NOMO-1 treated with DMSO at 0.1 percent for 48 hours (cell line): ENCODE measurements at regions not wholly inside any gene's neighbourhood (a gene's known extent, or its start where the extent isn't known, plus 50 kb on each side); places are given as distances from the start of the nearest gene placed in this dataset.

ENCODE experiments used
- DNase-seq: peaks from one replicate; lab custom pipeline; 2025; ENCODE audit not compliant: unreplicated experiment; lab: John Stamatoyannopoulos, UW

- no peak for DNase-seq
These were observed 231.6 kb upstream of the TAS2R1 start for GRCh38 chr5:9861666-9862256.

- DNase-seq: no peak
These were observed 229.7 kb upstream of the TAS2R1 start for GRCh38 chr5:9859808-9860207.

GRCh38 chr5:9858043-9858442, 227.9 kb upstream of the TAS2R1 start:
- DNase-seq: no peak

DNA sequence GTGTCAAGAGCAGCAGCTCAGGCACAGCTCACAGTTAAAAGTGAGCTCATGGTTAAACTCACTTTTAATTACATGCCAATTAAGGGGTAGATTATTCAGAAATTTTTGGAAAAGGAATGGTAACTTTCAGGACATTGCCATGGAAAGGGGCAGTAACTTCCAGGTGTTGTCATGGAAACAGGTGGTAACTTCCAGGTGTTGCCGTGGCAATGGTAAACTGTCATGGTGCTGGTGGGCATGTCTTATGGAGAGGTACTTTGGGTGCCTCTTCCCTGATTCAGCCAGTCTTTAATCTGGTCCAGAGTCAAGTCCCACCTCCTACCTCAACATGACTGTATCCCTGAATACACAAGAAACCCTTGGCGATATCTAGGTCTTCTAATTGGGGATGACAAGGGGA, 223.2 kb upstream of the TAS2R1 start:
- DNase-seq: no peak

DNA sequence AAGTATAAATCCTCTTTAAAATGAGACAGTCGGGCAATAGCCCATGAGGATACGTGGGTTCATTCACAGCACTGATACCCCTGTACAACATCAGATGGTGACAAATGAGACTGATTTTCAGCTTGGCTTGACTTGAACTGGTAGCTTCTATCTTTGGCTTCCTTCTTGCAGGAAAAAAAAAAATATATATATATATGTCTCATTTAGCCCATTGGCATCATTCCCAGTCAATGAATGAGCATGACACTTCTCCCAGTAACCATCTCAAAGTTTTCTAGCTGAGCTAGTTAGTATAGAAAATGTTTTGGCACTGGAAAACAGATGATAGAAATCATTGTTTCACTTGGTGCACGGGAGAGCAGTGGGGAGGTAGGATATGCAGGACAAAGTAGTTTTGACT, 222.5 kb upstream of the TAS2R1 start:
- no peak for DNase-seq

GRCh38 chr5:9851458-9851857, 221.3 kb upstream of the TAS2R1 start:
- no peak for DNase-seq

- no peak for DNase-seq
These were observed 220.3 kb upstream of the TAS2R1 start for GRCh38 chr5:9850456-9850855.

- DNase-seq: no peak
These were observed 217.5 kb upstream of the TAS2R1 start for GRCh38 chr5:9847631-9848030.

GRCh38 chr5:9845185-9845584, 215.0 kb upstream of the TAS2R1 start:
- no peak for DNase-seq

- no peak for DNase-seq
These were observed 211.5 kb upstream of the TAS2R1 start for GRCh38 chr5:9841516-9842170.

- no peak for DNase-seq
These were observed 208.8 kb upstream of the TAS2R1 start for GRCh38 chr5:9838916-9839315.

- no peak for DNase-seq
These were observed 205.0 kb upstream of the TAS2R1 start for GRCh38 chr5:9834871-9835770.

GRCh38 chr5:9833871-9834270, 203.7 kb upstream of the TAS2R1 start:
- no peak for DNase-seq

GRCh38 chr5:9832921-9833320, 202.8 kb upstream of the TAS2R1 start:
- no peak for DNase-seq

DNA sequence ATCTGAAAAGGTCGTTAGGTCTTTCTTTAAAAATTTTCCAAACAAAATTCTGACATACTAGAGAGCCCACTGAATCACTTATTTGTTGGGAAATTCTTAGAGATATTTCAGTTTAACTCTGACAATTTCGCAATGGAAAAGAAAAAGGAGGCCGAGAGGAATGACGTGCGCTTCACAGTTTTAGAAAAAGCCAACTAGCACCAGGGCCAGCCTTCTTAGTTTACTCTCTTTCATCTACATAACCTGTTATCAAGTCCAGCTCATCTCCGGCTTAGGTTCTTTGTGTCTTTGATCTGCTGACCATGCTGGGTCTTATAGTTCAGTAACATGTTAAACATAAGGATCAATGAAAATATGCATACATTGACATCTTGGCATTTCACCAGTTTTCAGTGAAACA, 201.7 kb upstream of the TAS2R1 start:
- no peak for DNase-seq

DNA sequence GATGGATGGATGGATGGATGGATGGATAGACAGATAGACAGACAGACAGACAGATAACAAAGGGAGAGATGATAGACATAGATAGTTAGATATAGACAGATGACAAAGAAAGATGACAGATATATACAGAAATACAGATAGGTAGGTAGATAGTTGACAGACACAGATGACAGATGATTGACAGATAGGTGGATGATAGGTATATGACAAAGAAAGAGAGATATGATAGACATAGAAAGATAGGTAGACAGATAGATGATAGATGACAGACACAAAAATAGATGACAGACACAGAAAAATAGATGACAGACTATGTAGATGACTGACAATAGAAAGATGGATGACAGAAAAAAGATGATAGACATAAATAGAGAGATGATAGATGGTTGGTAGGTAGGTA, 200.0 kb upstream of the TAS2R1 start:
- DNase-seq: no peak

GRCh38 chr5:9829621-9830020, 199.5 kb upstream of the TAS2R1 start:
- DNase-seq: no peak

GRCh38 chr5:9820691-9821449, 190.7 kb upstream of the TAS2R1 start:
- no peak for DNase-seq

GRCh38 chr5:9818340-9818845, 188.2 kb upstream of the TAS2R1 start:
- DNase-seq: no peak

GRCh38 chr5:9817819-9818218, 187.7 kb upstream of the TAS2R1 start:
- DNase-seq: no peak

DNA sequence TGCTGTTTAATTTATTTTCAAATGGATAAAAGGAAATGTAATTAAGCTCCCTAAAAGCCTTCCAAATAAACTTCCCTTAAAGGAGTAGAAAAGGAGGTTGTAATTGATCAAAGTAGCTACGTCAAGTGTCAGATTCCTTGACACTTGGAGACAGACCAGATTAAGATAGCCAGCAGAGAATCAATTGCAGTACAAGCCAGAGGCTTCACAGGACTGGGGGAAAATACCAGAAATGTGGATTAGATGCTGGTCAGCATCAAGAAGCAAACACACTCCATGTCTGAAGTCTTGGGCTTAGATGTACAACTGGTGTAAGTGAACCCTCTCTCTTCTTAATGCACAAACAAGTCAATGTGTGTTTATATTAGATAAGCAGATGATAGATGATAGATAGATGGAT, 184.9 kb upstream of the TAS2R1 start:
- DNase-seq: no peak
